ENCODE measurements at regions not wholly inside any gene's neighbourhood (a gene's known extent, or its start where the extent isn't known, plus 50 kb on each side); places are given as distances from the start of the nearest gene placed in this dataset.

DNA sequence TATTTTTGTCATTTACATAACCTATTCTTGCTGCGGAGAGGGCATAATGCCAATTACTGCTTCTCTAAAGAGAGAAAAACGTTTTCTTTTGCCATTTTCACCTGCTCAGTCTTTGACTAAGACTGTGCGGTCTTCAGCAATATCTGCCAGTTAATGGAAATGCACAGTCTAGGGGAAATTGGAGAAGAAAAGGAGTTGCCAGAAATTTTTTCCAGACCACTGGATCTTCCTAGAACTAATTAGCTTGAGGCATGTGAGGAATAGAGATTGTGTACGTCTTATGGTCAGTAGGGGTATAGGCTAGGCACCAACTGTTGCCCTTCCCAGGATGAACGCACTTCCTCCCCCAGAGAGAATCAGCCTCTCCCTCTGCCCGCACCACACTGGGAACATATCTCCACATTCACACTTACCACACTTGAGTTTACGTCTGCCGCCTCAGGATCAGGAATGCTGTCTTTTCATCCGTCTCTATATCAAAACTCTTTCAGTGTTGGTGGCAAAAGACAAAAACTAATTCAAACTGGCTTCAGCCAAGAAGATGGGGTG lies 67.9 kb upstream of the E2F3 start:
- DNase-seq (ENCODE audit: low spot score) = no peak
- Mint-ChIP-seq H3K4me1 (ENCODE audit: low read depth) (no peaks in the 10 kb centered on the region), H3K27ac (ENCODE audit: unreplicated experiment) (no peak overlapping the region), H3K4me3 (ENCODE audit: unreplicated experiment) (no peak overlapping the region), H3K9me3 (ENCODE audit: low read depth) (no peaks in the 10 kb centered on the region), H3K36me3 (ENCODE audit: low read depth) (no peaks in the 10 kb centered on the region), H3K27me3 (ENCODE audit: low read depth) (peaks cover 2% of the 10 kb centered on the region)
- no peak for TF ChIP-seq CTCF (IDR thresholded peaks at IDR 0.05)

DNA sequence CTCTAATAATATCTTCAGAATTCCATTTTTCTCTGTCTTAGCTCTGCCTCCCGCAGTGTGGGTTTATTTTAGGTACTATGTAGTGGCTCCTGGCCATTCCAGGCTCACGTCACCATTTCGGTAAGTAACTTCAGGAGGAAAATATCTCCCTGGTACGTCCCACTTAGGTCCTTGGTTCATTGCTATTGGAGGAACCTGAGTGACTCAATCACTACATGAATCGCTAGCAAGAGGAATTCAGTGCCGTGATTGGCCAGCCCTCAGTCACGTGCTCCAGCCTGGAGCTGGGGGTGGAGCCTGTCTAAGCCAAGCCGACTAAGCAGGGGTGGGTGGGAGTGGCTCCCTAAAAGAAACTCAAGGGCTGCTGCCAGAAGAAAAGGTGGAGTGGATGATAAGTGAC lies 67.3 kb upstream of the E2F3 start:
- H3K27me3 Mint-ChIP-seq (ENCODE audit: low read depth) = peaks cover 2% of the 10 kb centered on the region
- no peak for DNase-seq (ENCODE audit: low spot score)
- H3K4me3 Mint-ChIP-seq (ENCODE audit: unreplicated experiment) = no peak overlapping the region
- H3K9me3 Mint-ChIP-seq (ENCODE audit: low read depth) = no peaks in the 10 kb centered on the region
- no peaks in the 10 kb centered on the region for H3K36me3 Mint-ChIP-seq (ENCODE audit: low read depth)
- H3K4me1 Mint-ChIP-seq (ENCODE audit: low read depth) = no peaks in the 10 kb centered on the region
- no peak for TF ChIP-seq CTCF (IDR thresholded peaks at IDR 0.05)
- H3K27ac Mint-ChIP-seq (ENCODE audit: unreplicated experiment) = no peak overlapping the region

DNA sequence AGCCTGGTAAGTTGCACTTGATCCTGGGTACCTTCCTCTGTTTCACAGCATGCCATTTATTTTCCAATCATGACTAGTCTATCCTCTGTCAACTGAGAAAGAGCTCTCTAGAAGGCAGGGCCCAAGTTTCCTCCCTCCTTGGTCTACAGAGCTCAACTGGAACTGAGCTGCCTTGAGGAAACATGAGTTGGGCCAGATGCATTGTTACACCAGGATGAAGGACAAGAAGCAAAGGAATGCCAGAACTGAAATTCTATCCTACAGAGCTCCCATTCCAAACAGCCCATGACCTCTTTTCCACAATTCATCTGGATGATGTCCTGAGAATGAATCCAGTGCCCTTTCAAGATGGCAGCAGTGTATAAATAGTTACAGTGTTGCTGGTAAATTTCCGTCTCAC lies 66.7 kb upstream of the E2F3 start:
- no peak for DNase-seq (ENCODE audit: low spot score)
- no peaks in the 10 kb centered on the region for H3K9me3 Mint-ChIP-seq (ENCODE audit: low read depth)
- H3K27me3 Mint-ChIP-seq (ENCODE audit: low read depth) = peaks cover 2% of the 10 kb centered on the region
- H3K36me3 Mint-ChIP-seq (ENCODE audit: low read depth) = no peaks in the 10 kb centered on the region
- H3K4me1 Mint-ChIP-seq (ENCODE audit: low read depth) = no peaks in the 10 kb centered on the region
- no peak overlapping the region for H3K27ac Mint-ChIP-seq (ENCODE audit: unreplicated experiment)
- no peak for TF ChIP-seq CTCF (IDR thresholded peaks at IDR 0.05)
- no peak overlapping the region for H3K4me3 Mint-ChIP-seq (ENCODE audit: unreplicated experiment)

- H3K4me1 Mint-ChIP-seq (ENCODE audit: low read depth) = no peaks in the 10 kb centered on the region
Observed at GRCh38 chr6:20335872-20336271, 65.8 kb upstream of the E2F3 start.

DNA sequence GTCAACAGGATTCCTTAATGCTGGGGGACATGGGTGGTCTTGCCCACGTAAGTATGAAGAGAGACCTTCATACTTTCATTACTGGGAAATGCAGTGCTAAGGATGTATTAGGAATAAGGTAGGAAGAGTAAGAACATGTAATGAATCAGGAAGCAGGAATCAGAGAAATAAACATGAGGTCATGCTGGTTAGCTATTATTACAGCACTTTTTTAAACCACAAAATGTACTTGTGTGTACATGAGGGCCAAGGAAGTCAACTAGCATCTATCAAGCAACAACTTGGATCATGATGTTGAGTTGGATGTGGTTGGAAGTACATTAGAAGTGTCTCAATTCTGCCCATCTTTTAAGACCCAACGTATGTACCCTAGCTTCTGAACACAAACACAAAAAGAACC lies 63.5 kb upstream of the E2F3 start:
- Mint-ChIP-seq H3K4me1 (ENCODE audit: low read depth) (no peaks in the 10 kb centered on the region), H3K36me3 (ENCODE audit: low read depth) (no peaks in the 10 kb centered on the region), H3K27ac (ENCODE audit: unreplicated experiment) (no peak overlapping the region), H3K27me3 (ENCODE audit: low read depth) (peaks cover 2% of the 10 kb centered on the region), H3K4me3 (ENCODE audit: unreplicated experiment) (no peak overlapping the region), H3K9me3 (ENCODE audit: low read depth) (no peaks in the 10 kb centered on the region)
- DNase-seq (ENCODE audit: low spot score) = no peak
- no peak for TF ChIP-seq CTCF (IDR thresholded peaks at IDR 0.05)

More at GRCh38 chr6:20335872-20336271, 65.8 kb upstream of the E2F3 start:
- no peak overlapping the region for H3K27ac Mint-ChIP-seq (ENCODE audit: unreplicated experiment)
- DNase-seq (ENCODE audit: low spot score) = no peak
- H3K27me3 Mint-ChIP-seq (ENCODE audit: low read depth) = peaks cover 2% of the 10 kb centered on the region
- H3K4me3 Mint-ChIP-seq (ENCODE audit: unreplicated experiment) = no peak overlapping the region
- H3K36me3 Mint-ChIP-seq (ENCODE audit: low read depth) = no peaks in the 10 kb centered on the region
- no peaks in the 10 kb centered on the region for H3K9me3 Mint-ChIP-seq (ENCODE audit: low read depth)
- no peak for TF ChIP-seq CTCF (IDR thresholded peaks at IDR 0.05)

Data from chondrocyte (in vitro differentiated cells).